GM21717 (cell line): ENCODE measurements at regions not wholly inside any gene's neighbourhood (a gene's known extent, or its start where the extent isn't known, plus 50 kb on each side); places are given as distances from the start of the nearest gene placed in this dataset.
"Not testable (repeated sequence)": the region's sequence is repeated elsewhere in the genome, so short reads cannot be mapped to it uniquely, and the experiment has no call there.

Source experiments
- ATAC-seq: cut with Tn5 transposase; IDR thresholded peaks from one replicate; pipeline ENCODE4 v1.9.1; 2021; ENCODE audit warnings: mild to moderate bottlenecking, moderate library complexity; ENCODE audit not compliant: unreplicated experiment

- no peak for ATAC-seq
These were observed 134.6 kb upstream of the PZP start for GRCh38 chr12:9342614-9343353.

DNA sequence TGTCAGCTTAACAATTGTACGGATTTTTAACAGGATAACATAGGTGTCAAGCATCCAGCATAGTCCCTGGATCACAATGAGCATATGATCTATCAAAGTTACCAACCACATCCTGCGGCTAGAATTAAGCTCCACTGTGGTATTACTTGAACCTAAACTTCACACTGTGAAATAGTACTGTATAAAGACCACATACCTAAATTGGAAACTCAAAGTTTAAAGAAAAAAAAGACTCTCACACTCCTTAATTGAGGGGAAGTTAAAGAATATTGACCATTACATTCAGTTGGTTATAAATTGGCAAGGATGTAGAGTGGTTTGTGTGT is 133.0 kb upstream of the PZP start:
- ATAC-seq, result no peak

- no peak for ATAC-seq
These were observed 132.4 kb upstream of the PZP start for GRCh38 chr12:9340422-9341259.

DNA sequence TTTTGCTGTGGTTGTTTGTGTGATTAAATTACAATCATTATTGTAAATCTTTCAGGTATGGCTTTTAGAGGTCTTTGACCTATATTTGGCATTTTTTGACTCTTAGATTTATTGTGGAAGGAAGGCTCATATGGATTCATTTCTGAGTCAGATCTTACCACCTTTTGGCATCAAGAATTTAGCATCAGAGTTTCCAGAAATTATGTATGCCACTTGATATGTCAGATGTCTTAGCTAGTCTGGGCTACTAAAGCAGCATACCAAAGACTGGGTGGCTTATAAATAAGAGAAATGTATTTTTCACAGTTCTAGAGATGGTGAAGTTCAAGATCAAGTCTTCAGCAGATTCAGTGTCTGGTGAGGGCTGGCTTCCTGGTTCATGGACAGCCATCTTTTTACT is 129.5 kb upstream of the PZP start:
- ATAC-seq, result no peak

DNA sequence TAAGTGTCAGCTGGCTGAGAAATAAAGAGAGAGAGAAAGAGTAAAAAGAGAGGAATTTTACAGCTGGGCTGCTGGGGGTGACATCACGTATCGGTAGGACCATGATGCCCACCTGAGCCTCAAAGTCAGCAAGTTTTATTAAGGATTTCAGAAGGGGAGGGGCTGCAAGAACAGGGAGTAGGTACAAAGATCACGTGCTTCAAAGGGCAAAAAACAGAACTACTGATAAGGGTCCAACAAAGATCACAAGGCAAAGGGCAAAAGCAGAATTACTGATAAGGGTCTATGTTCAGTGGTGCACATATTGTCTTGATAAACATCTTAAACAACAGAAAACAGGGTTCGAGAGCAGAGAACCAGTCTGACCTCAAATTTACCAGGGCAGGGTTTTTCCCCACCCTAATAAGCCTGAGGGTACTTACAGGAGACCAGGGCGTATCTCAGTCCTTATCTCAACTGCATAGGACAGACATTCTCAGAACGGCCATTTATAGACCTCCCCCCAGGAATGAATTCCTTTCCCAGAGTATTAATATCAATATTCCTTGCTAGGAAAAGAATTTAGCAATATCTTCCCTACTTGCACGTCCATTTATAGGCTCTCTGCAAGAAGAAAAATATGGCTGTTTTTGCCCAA is 128.3 kb upstream of the PZP start:
- not testable (repeated sequence) for ATAC-seq

- no peak for ATAC-seq
These were observed 127.7 kb upstream of the PZP start for GRCh38 chr12:9335867-9336266.

DNA sequence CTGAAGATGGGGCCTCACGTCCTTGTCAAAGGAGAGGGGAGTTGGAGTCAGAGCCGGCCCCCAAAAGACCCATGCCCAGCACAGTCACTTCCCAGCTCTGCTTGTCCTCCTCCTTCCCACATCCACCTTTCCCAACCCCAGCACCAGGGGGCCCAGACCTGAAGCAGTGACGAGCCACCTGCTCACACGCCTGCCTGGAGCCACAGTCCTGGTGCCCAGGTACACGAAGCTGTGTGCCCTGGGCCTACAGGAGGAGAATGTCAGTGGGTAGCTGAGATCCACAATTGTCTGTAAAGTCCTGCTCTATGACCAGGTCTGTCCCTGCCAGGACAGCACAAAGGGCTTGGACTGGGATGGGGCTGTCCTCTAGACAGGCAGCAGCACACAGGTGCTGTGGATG is 126.8 kb upstream of the PZP start:
- no peak for ATAC-seq

DNA sequence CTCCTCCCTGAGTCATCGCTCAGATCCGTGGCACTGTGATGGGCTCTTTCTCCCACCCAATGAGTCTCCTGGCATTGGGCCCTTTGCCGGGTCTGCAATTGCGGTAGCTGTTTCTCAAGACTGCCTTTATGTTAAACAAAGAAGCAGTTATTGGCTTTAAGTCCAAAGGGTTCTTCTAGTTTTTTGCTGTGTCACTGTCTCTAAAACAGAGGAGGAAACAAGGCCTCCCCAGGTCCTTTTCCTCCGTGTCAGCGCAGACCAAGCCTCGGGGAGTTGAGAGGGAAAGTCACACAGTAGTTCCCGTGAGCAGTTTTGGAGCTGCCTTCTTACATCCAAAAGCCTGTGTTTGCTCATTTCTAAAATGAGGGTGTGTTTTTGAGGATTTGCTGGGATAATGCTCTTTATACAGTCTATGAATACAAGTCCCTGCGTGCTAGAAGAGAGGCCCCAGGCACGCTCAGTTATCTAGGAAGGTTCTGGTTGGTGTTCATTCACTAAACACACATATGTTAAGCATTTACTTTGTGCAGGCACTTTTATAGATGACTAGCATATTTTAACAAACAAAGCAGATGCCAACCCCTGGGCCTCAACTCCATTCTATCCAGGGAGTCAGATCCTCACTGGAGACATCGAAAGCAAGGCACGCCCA is 126.0 kb upstream of the PZP start:
- ATAC-seq, result no peak

DNA sequence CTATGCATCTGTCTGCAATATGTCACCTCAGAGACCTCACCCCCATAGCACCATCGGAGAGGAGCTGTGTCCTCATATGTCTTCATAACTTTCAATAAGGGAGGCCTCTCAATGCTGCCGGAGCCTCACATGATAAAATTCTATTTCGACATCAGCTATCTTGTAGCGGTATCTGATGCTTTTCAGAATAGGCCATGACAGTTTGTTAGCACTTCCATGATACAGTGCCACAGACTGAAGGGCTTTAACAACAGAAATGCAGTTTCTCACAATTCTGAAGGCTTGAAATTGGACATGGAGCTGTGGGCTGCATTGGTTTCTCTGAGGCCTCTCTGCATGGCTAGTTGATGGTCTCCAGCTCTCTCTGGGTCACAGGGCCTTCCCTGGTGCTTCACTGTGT is 125.0 kb upstream of the PZP start:
- ATAC-seq, result no peak

DNA sequence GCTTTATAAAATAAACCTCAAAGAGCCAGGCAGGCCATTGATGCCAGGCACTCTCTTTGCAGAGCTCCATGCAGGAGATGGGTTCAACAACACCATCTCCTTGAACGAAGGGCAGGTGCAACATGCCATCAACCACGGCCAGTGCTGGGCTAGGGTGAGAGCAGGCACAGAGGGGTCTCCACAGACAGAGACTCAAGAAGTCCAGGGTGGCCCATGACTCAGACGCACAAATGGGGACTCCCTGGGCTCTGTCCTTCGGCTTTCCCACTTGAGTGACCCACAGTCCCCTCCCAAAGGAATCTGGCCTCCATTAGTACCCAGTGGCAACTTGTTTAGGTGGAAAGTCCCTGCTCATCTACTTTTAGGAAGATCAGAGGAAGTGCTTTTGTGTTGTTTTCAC is 124.4 kb upstream of the PZP start:
- no peak for ATAC-seq

DNA sequence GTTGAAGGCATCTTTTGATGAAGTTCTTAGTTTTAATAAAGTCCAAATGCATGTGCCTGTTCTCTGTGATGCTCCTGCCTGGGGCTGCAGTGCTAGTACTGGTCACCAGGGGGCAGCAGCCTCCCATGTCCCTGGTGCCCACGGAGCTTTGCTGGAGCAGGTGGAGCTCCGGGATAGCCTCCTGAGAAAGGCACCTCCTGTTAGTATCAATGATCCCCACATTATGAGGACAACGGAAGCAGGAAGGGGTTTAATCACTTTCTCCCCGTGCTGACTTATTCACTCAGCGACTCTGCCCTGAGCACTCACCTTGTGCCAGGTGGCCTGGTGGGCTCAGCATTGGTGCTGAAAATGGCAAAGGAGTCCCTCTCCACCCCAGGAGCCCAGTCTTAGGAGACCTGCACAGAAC is 123.0 kb upstream of the PZP start:
- no peak for ATAC-seq

DNA sequence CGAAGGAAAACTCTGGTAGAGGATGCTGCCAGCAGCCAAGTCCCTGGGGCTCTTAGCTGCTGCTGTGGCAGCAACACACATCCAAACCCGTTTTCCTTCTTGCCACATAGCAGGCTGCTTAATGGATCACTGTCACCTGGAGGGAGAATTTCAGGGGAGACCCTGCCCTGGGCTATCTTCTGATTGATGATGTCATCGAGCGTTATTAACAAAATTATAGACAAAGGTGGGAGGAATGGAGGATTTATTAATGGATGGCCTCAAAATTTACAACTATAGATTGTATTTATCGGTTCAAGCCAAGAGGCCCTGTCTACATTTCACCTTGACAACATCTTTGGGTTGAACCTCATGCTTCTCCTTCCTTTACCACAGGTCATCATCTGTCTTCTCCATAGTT is 120.8 kb upstream of the PZP start:
- ATAC-seq, result no peak

GRCh38 chr12:9328065-9328464 is 119.9 kb upstream of the PZP start:
- ATAC-seq, result no peak

DNA sequence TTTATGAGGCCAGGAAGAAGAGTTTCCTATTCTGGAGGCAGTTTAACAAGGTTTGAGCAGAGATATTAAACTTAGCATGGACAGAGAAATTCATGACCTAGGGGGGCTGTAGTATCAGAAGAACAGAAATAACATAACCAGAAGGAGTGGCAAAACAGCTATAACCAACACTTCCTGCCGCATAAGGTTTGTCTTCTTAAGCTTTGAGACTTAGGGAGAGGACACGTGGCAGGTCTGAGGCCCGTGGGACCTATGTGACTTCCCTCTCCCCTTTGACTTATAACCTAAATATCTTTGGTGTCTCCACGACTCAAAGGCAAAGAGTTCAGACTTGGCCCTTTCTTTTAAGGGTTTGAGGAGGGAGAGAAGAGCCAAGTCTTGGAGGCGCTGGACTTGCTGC is 119.1 kb upstream of the PZP start:
- ATAC-seq, result no peak

GRCh38 chr12:9326849-9327248 is 118.7 kb upstream of the PZP start:
- ATAC-seq, result not testable (repeated sequence)

- ATAC-seq, result no peak
These were observed 117.9 kb upstream of the PZP start for GRCh38 chr12:9326085-9326484.

- ATAC-seq, result no peak
These were observed 117.3 kb upstream of the PZP start for GRCh38 chr12:9325471-9325870.

- ATAC-seq, result no peak
These were observed 116.6 kb upstream of the PZP start for GRCh38 chr12:9324782-9325181.

- ATAC-seq, result no peak
These were observed 115.0 kb upstream of the PZP start for GRCh38 chr12:9323144-9323681.

DNA sequence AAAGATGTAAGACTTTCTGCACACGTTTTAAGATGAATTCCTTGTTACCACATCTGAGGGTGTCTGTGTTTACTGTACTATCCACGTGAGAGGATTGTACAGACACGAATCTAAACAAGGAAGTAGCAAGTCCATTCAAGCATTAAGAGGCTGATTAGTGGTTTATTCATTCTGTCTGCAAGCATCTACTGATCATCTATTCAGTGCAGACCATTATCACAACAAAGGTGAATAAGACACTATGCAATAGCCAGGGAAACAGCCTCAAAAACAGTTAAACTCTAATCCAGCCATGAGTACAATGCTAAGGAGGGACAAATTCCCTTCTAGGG is 111.6 kb upstream of the PZP start:
- ATAC-seq, result no peak

GRCh38 chr12:9319044-9319841 is 111.0 kb upstream of the PZP start:
- no peak for ATAC-seq
